ENCODE measurements at regions not wholly inside any gene's neighbourhood (a gene's known extent, or its start where the extent isn't known, plus 50 kb on each side); places are given as distances from the start of the nearest gene placed in this dataset.

DNA sequence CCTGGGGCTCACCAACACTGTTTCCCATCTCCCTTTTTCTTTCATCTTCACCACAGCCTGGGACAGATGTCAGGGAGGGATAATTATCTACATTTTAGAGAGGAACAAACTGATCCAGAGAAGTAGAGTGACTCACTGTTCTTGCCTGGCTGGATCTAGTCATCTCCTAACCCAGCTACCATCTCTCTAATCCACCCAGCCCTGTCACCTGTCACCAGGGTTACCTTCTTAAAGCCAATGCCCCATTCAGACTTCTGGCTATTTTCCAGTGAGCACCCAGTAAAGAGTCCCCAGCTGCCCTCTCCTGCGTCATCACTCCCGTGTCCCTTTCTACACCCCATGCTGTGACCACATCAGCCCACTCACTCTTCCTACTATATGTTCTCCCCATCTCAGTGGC is 68.4 kb upstream of the DUSP5 start:
- no peak overlapping the region for H3K4me3 ChIP-seq (ENCODE audit: low read depth, low read length)
- DNase-seq (ENCODE audit: low read depth) = no peak
- TF ChIP-seq CTCF (IDR thresholded peaks at IDR 0.05; ENCODE audit: low read depth, low read length, missing control alignments) = no peak

- no peak for DNase-seq (ENCODE audit: low read depth)
- TF ChIP-seq CTCF (IDR thresholded peaks at IDR 0.05; ENCODE audit: low read depth, low read length, missing control alignments) = no peak
- no peak overlapping the region for H3K4me3 ChIP-seq (ENCODE audit: low read depth, low read length)
Measured at GRCh38 chr10:110430340-110431273, 67.1 kb upstream of the DUSP5 start.

DNA sequence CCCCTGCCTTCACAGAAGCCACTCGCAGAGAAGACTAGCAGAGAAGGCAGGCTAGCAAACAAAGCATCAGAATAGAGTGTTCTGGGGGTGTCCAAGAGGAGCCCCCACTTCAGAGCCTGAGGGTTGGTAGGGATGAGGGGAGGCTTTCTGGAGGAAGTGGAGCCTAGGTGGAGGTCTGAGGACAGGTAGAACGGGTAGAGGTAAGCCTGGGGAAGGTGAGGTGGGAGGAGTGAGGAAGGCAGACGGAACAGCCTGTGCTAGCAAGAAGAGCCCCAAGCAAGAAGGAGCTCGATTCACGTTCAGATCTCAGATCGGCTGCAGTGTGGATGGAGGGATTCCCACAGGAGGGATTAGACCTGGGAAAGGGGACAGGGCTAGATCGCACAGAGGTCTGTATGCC is 66.0 kb upstream of the DUSP5 start:
- no peak overlapping the region for H3K4me3 ChIP-seq (ENCODE audit: low read depth, low read length)
- no peak for DNase-seq (ENCODE audit: low read depth)
- no peak for TF ChIP-seq CTCF (IDR thresholded peaks at IDR 0.05; ENCODE audit: low read depth, low read length, missing control alignments)

DNA sequence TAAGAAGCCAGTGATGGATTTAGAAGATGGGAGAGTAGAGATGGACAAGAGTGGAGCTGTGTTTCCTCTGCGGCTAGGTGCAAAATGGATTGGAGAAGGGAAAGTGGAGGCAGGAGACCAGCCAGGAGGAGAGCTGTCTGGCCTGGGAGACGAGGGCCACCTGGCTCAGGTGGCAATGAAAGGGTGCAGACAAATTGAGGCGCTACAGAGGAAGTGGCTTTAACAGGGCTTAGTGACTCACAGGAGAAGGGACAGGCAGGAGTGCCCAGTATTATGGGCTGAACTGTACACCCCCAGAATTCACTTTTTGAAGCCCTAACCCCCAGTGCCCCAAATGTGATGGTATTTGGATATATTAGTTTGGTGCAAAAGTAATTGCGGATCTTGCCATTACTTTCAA is 65.6 kb upstream of the DUSP5 start:
- TF ChIP-seq CTCF (IDR thresholded peaks at IDR 0.05; ENCODE audit: low read depth, low read length, missing control alignments) = no peak
- H3K4me3 ChIP-seq (ENCODE audit: low read depth, low read length) = no peak overlapping the region
- DNase-seq (ENCODE audit: low read depth) = no peak

- no peak for DNase-seq (ENCODE audit: low read depth)
- no peak overlapping the region for H3K4me3 ChIP-seq (ENCODE audit: low read depth, low read length)
- no peak for TF ChIP-seq CTCF (IDR thresholded peaks at IDR 0.05; ENCODE audit: low read depth, low read length, missing control alignments)
Measured at GRCh38 chr10:110432814-110433565, 64.7 kb upstream of the DUSP5 start.

DNA sequence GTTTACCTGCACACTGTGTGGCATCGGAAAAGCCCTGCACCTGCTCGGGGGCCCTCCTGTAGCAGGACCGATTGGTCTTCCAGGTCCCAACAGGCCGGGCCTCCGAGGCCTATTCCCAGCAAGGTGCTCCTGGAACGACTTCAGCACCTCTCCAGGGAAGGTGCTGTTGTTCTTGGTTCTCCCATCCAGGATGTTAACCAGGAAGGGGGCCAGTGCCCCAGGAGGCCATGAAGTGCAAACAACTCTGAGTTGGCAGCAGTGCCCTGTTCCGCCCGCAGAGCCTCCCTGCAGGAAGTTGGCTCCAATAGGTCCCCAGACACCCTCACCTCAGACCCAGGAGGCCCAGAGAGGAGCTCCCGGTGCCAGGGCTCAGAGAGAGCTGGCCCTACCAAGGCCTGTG is 64.0 kb upstream of the DUSP5 start:
- no peak for DNase-seq (ENCODE audit: low read depth)
- H3K4me3 ChIP-seq (ENCODE audit: low read depth, low read length) = no peak overlapping the region
- TF ChIP-seq CTCF (IDR thresholded peaks at IDR 0.05; ENCODE audit: low read depth, low read length, missing control alignments) = no peak
